ENCODE measurements at regions not wholly inside any gene's neighbourhood (a gene's known extent, or its start where the extent isn't known, plus 50 kb on each side); places are given as distances from the start of the nearest gene placed in this dataset.

DNA sequence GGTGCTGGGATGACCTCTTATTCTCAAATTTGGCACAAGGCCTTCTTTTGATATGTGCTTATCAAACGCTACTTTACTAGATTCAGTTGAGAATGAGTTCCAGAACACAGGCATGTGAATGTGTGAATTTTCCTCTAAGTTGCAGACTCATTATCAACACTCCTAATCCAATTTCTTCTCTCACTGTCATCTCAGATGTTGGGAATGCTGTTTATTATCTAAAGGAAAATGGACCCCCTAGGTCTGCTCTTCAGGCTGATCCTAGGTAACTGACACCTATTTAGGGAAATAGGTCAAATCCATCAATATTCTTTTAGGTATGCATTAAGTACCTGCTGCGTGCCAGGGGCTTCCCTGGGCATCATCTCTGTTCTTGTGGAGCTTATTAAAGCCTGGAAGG is 215.0 kb upstream of the NOX3 start:
- CTCF ChIA-PET (ENCODE audit: unreplicated experiment): no interaction called here
- POLR2A ChIA-PET: interaction anchor here (0.5 kb wide), 1 partner anchor 29 kb away, joined by 3 read pairs; no protein-coding TSS in a partner anchor
- intact Hi-C loops (cut with micrococcal nuclease; ENCODE audit: unreplicated experiment): no loop called here
- Histone ChIP-seq H4K20me1 (ENCODE audit: insufficient read depth, low read length) (no peaks in the 10 kb centered on the region), H3K4me2 (ENCODE audit: low read length) (no peak overlapping the region), H3K4me3 (ENCODE audit: low read depth, low read length, poor library complexity, severe bottlenecking) (no peak overlapping the region), H3K79me2 (ENCODE audit: insufficient read depth, low read depth, low read length) (no peaks in the 10 kb centered on the region), H3K4me1 (ENCODE audit: insufficient read depth, low read length, poor library complexity, severe bottlenecking) (no peaks in the 10 kb centered on the region), H3K36me3 (ENCODE audit: insufficient read depth, low read length) (no peaks in the 10 kb centered on the region), H3K9me3 (ENCODE audit: low read length) (no peaks in the 10 kb centered on the region), H2AFZ (ENCODE audit: low read length) (no peak overlapping the region), H3K9me2 (ENCODE audit: insufficient read depth, low read length) (no peaks in the 10 kb centered on the region), H3K27ac (ENCODE audit: low read depth, low read length, poor library complexity, severe bottlenecking) (no peak overlapping the region)
- no peak for DNase-seq (ENCODE audit: low spot score)
- no TSS peak for BruUV-seq (replicated peaks)
- TF ChIP-seq, protein P1, sequence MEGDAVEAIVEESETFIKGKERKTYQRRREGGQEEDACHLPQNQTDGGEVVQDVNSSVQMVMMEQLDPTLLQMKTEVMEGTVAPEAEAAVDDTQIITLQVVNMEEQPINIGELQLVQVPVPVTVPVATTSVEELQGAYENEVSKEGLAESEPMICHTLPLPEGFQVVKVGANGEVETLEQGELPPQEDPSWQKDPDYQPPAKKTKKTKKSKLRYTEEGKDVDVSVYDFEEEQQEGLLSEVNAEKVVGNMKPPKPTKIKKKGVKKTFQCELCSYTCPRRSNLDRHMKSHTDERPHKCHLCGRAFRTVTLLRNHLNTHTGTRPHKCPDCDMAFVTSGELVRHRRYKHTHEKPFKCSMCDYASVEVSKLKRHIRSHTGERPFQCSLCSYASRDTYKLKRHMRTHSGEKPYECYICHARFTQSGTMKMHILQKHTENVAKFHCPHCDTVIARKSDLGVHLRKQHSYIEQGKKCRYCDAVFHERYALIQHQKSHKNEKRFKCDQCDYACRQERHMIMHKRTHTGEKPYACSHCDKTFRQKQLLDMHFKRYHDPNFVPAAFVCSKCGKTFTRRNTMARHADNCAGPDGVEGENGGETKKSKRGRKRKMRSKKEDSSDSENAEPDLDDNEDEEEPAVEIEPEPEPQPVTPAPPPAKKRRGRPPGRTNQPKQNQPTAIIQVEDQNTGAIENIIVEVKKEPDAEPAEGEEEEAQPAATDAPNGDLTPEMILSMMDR (conservative IDR thresholded peaks at IDR 0.05; ENCODE audit: low read length): no peak
- TF ChIP-seq EZH2phosphoT487 (IDR thresholded peaks at IDR 0.05; ENCODE audit: borderline replicate concordance, low read depth, low read length): no peak

DNA sequence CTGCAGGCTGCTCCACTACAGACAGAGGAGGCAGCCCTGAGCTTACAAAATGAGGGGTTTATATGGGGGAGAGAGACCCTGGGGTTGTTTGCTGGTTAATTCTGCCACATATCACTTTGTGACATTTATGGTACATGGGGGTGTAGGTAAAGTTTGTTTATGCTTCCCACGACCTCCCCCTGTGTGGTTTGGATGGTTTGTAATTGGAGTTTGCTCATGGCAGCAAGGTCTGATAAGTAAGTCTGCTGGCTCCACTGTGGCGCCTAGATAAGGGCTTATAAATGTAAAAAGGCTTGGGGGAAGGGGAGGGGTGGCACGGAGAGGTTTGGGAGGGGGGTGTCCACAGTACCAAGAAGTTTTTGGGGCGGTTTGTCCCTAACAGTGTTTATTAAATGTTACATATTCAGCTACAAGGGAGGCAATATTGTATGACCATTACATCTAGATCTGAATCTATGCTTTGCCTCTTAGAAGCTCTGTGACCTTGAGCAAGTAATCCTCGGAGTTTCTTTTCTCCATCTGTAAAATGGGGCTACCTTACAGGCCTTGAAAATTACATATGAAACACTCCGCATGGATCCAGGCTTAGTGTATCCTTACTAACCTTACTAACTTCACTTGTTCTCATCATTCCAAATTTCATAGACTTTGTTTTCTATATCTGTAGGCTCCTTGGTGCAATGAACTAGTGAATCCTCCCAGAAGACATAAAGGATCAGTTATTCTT is 204.8 kb upstream of the NOX3 start:
- no peak for TF ChIP-seq EZH2phosphoT487 (IDR thresholded peaks at IDR 0.05; ENCODE audit: borderline replicate concordance, low read depth, low read length)
- TF ChIP-seq, protein P1 (conservative IDR thresholded peaks at IDR 0.05; ENCODE audit: low read length): no peak
- 0 out of 2 replicates have a peak, but pooled peaks cover 5% of the 10 kb centered on the region for H3K9me3 ChIP-seq (ENCODE audit: low read length)

DNA sequence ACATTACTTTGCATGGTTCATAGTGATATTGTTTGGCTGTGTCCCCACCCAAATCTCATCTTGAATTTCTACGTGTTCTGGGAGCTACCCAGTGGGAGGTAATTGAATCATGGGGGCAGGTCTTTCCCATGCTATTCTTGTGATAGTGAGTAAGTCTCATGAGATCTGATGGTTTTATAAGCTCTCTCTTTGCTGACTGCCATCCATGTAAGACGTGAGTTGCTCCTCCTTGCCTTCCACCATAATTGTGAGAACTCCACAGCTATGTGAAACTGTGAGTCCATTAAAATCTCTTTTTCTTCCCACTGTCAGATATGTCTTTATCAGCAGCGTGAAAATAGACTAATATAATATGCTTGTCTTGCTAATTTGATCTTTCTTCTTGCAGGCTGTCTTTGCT is 200.4 kb upstream of the NOX3 start:
- no peaks in the 10 kb centered on the region for H3K36me3 ChIP-seq (ENCODE audit: insufficient read depth, low read length)
- no peaks in the 10 kb centered on the region for H3K9me2 ChIP-seq (ENCODE audit: insufficient read depth, low read length)
- H3K4me1 ChIP-seq (ENCODE audit: insufficient read depth, low read length, poor library complexity, severe bottlenecking): no peaks in the 10 kb centered on the region
- H3K79me2 ChIP-seq (ENCODE audit: insufficient read depth, low read depth, low read length): no peaks in the 10 kb centered on the region
- POLR2A ChIA-PET: interaction anchor here (1.1 kb wide), 1 partner anchor 20 kb away, joined by 3 read pairs; no protein-coding TSS in a partner anchor
- no peak overlapping the region for H3K4me2 ChIP-seq (ENCODE audit: low read length)
- no peak overlapping the region for H3K27ac ChIP-seq (ENCODE audit: low read depth, low read length, poor library complexity, severe bottlenecking)
- no peak overlapping the region for H3K4me3 ChIP-seq (ENCODE audit: low read depth, low read length, poor library complexity, severe bottlenecking)
- H4K20me1 ChIP-seq (ENCODE audit: insufficient read depth, low read length): no peaks in the 10 kb centered on the region
- CTCF ChIA-PET (ENCODE audit: unreplicated experiment): no interaction called here
- no peak for DNase-seq (ENCODE audit: low spot score)
- intact Hi-C loops (cut with micrococcal nuclease; ENCODE audit: unreplicated experiment): no loop called here
- H2AFZ ChIP-seq (ENCODE audit: low read length): no peak overlapping the region
- 0 out of 2 replicates have a peak, but pooled peaks cover 8% of the 10 kb centered on the region for H3K9me3 ChIP-seq (ENCODE audit: low read length)
- BruUV-seq (replicated peaks): no TSS peak
- TF ChIP-seq EZH2phosphoT487 (IDR thresholded peaks at IDR 0.05; ENCODE audit: borderline replicate concordance, low read depth, low read length): no peak
- TF ChIP-seq, protein P1 (conservative IDR thresholded peaks at IDR 0.05; ENCODE audit: low read length): no peak

More for the DNA sequence above, 204.8 kb upstream of the NOX3 start:
- no peaks in the 10 kb centered on the region for H3K36me3 ChIP-seq (ENCODE audit: insufficient read depth, low read length)
- no peak for DNase-seq (ENCODE audit: low spot score)
- H3K4me1 ChIP-seq (ENCODE audit: insufficient read depth, low read length, poor library complexity, severe bottlenecking): no peaks in the 10 kb centered on the region
- no peak overlapping the region for H2AFZ ChIP-seq (ENCODE audit: low read length)
- intact Hi-C loops (cut with micrococcal nuclease; ENCODE audit: unreplicated experiment): no loop called here
- no peak overlapping the region for H3K4me2 ChIP-seq (ENCODE audit: low read length)
- H3K79me2 ChIP-seq (ENCODE audit: insufficient read depth, low read depth, low read length): no peaks in the 10 kb centered on the region
- no peaks in the 10 kb centered on the region for H3K9me2 ChIP-seq (ENCODE audit: insufficient read depth, low read length)
- no TSS peak for BruUV-seq (replicated peaks)
- CTCF ChIA-PET (ENCODE audit: unreplicated experiment): no interaction called here
- no peak overlapping the region for H3K27ac ChIP-seq (ENCODE audit: low read depth, low read length, poor library complexity, severe bottlenecking)
- no peaks in the 10 kb centered on the region for H4K20me1 ChIP-seq (ENCODE audit: insufficient read depth, low read length)
- POLR2A ChIA-PET: interaction anchor here (0.7 kb wide), 1 partner anchor 1301 kb away, joined by 3 read pairs; no protein-coding TSS in a partner anchor
- no peak overlapping the region for H3K4me3 ChIP-seq (ENCODE audit: low read depth, low read length, poor library complexity, severe bottlenecking)

Measured in OCI-LY7 (cell line).